GM23248 (cell line): ENCODE measurements at regions not wholly inside any gene's neighbourhood (a gene's known extent, or its start where the extent isn't known, plus 50 kb on each side); places are given as distances from the start of the nearest gene placed in this dataset.

Experiments
- DNase-seq: peaks from one replicate; pipeline ENCODE4 v3.0.0-alpha.2; 2015
- H2AFZ ChIP-seq: fragments of 200-600 bp; sonication (generic); 2 replicates; pipeline ENCODE4 v1.6.1; 2016; ENCODE audit warnings: antibody characterized with exemption
- H3F3A ChIP-seq: fragments of 200-600 bp; sonication (generic); 2 replicates; pipeline ENCODE4 v1.6.1; 2016; ENCODE audit warnings: mild to moderate bottlenecking, antibody characterized with exemption, mixed run types; ENCODE audit not compliant: insufficient read depth
- H3K27ac ChIP-seq: fragments of 200-600 bp; sonication (generic); 2 replicates; pipeline ENCODE4 v1.5.1; 2016; ENCODE audit warnings: mild to moderate bottlenecking
- H3K27me3 ChIP-seq: fragments of 200-600 bp; sonication (generic); replicated peaks from 2 replicates; pipeline ENCODE4 v1.6.1; 2016; ENCODE audit warnings: mild to moderate bottlenecking; ENCODE audit not compliant: insufficient read depth
- H3K36me3 ChIP-seq: fragments of 200-600 bp; sonication (generic); 2 replicates; pipeline ENCODE4 v1.6.1; 2016; ENCODE audit warnings: low read depth, mild to moderate bottlenecking
- H3K4me1 ChIP-seq: fragments of 200-600 bp; sonication (generic); 2 replicates; pipeline ENCODE4 v1.6.1; 2016; ENCODE audit warnings: mild to moderate bottlenecking; ENCODE audit not compliant: insufficient read depth
- H3K4me2 ChIP-seq: fragments of 200-600 bp; sonication (generic); one replicate; pipeline ENCODE4 v1.6.1; 2016; ENCODE audit warnings: mild to moderate bottlenecking; ENCODE audit not compliant: unreplicated experiment
- H3K4me3 ChIP-seq: fragments of 200-600 bp; sonication (generic); 2 replicates; pipeline ENCODE4 v1.5.1; 2016; ENCODE audit warnings: mild to moderate bottlenecking
- H3K79me2 ChIP-seq: fragments of 200-600 bp; sonication (generic); 2 replicates; pipeline ENCODE4 v1.6.1; 2016; ENCODE audit warnings: mild to moderate bottlenecking; ENCODE audit not compliant: insufficient read depth
- H3K9ac ChIP-seq: fragments of 200-600 bp; sonication (generic); 2 replicates; pipeline ENCODE4 v1.6.1; 2016; ENCODE audit warnings: mild to moderate bottlenecking
- H3K9me2 ChIP-seq: fragments of 200-600 bp; sonication (generic); 2 replicates; pipeline ENCODE4 v1.6.1; 2016; ENCODE audit warnings: mixed run types, mild to moderate bottlenecking, moderate library complexity; ENCODE audit not compliant: insufficient read depth
- H3K9me3 ChIP-seq: fragments of 200-600 bp; sonication (generic); one replicate; pipeline ENCODE4 v1.6.1; 2017; ENCODE audit warnings: low read depth
- H4K20me1 ChIP-seq: fragments of 200-600 bp; sonication (generic); 2 replicates; pipeline ENCODE4 v1.6.0; 2016; ENCODE audit not compliant: insufficient read depth
- EZH2 ChIP-seq: fragments of 200-600 bp; sonication (generic); IDR thresholded peaks from 2 replicates; pipeline ENCODE4 v1.6.1; 2018; ENCODE audit warnings: antibody characterized with exemption, mild to moderate bottlenecking; ENCODE audit not compliant: insufficient read depth, poor library complexity, severe bottlenecking
- EZH2phosphoT487 ChIP-seq: fragments of 200-600 bp; sonication (generic); IDR thresholded peaks from 2 replicates; pipeline ENCODE4 v1.6.1; 2018; ENCODE audit warnings: antibody characterized with exemption, moderate library complexity, mild to moderate bottlenecking, low read depth; ENCODE audit not compliant: insufficient read depth
- WGBS, 2 experiments: methylation state at CpG; one replicate each; pipeline ENCODE4 v1.1.6; 2015 to 2017; ENCODE audit warnings: low lambda C conversion rate in 2 of 2, low coverage in 1 of 2; ENCODE audit errors: missing lambda C conversion rate in 2 of 2; 5-methylcytosine and 5-hydroxymethylcytosine counted together
- in situ Hi-C: fragments of 300-500 bp; cut with MboI; formaldehyde crosslinking; loops from 2 replicates; pipeline ENCODE4 v1.15.0; 2020

DNA sequence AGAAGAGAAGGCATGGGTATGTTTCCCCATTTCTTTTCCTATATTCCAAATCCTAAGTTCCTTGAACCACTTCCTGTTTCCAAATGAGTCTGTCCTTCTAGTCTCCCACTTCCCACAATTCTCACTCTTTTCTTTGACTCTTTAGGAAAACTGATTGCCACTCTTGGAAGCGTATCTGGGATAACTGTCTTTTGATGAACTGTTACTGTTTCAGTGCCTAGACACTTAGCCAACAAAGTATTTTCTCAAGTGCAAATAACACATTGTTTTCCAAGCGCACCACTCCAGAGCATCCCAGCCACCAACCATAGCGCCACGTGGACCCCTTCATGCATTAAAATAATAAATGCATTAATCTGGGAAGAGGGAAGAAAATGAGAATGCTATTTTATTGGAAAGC is 342.8 kb downstream of the MTX2 start:
- H3K4me2 ChIP-seq = no peak overlapping the region
- H3K27ac ChIP-seq = no peak overlapping the region
- H3K9me2 ChIP-seq = no peaks in the 10 kb centered on the region
- H4K20me1 ChIP-seq = no peaks in the 10 kb centered on the region
- no peak overlapping the region for H3K4me3 ChIP-seq
- H3K9me3 ChIP-seq = no peaks in the 10 kb centered on the region
- no peak overlapping the region for H3K9ac ChIP-seq
- H3K79me2 ChIP-seq = no peaks in the 10 kb centered on the region
- no peaks in the 10 kb centered on the region for H3K27me3 ChIP-seq
- in situ Hi-C loops = no loop called here
- DNase-seq = no peak
- WGBS, 2 experiments = 72 to 75% methylated on average over 4 of the region's 4 CpGs
- TF ChIP-seq EZH2phosphoT487 = no peak
- no peak for TF ChIP-seq EZH2
- H3K36me3 ChIP-seq = no peaks in the 10 kb centered on the region
- peaks cover 34% of the 10 kb centered on the region for H3K4me1 ChIP-seq
- peaks cover 36% of the 10 kb centered on the region for H3F3A ChIP-seq
- no peak overlapping the region for H2AFZ ChIP-seq

DNA sequence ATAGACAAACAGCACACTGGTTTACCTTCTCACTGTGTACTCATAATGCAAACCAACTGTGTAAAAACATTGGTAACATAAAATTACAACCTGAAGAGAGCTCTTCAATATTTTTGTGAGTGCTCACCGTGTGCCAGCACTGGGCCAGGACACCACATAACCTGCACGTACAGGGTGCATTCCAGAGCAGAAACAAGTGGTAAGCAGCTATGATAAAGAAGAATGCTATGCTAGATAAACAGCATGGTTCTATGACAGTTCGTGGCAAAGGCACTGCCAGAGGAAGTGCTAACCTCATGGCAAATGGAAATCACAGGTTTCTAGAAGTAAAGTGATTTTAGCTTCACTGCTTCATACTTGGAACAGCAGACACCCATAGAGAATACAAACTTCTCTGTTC is 343.5 kb downstream of the MTX2 start:
- no peaks in the 10 kb centered on the region for H3K9me3 ChIP-seq
- in situ Hi-C loops = no loop called here
- H3K4me2 ChIP-seq = peak overlapping the region; percentile 50
- H3K27me3 ChIP-seq = no peaks in the 10 kb centered on the region
- H3K36me3 ChIP-seq = no peaks in the 10 kb centered on the region
- peaks cover 36% of the 10 kb centered on the region for H3F3A ChIP-seq
- peaks cover 34% of the 10 kb centered on the region for H3K4me1 ChIP-seq
- no peaks in the 10 kb centered on the region for H4K20me1 ChIP-seq
- 11 to 15% methylated on average over 3 of the region's 3 CpGs for WGBS, 2 experiments
- H3K4me3 ChIP-seq = peak overlapping the region; percentile 21; the same call in 1 of the 2 replicates
- peak overlapping the region; percentile 44 for H3K27ac ChIP-seq
- DNase-seq = peak; percentile 64
- H3K79me2 ChIP-seq = no peaks in the 10 kb centered on the region
- no peak overlapping the region for H2AFZ ChIP-seq
- TF ChIP-seq EZH2phosphoT487 (no peak), EZH2 (no peak)
- no peaks in the 10 kb centered on the region for H3K9me2 ChIP-seq
- H3K9ac ChIP-seq = no peak overlapping the region

DNA sequence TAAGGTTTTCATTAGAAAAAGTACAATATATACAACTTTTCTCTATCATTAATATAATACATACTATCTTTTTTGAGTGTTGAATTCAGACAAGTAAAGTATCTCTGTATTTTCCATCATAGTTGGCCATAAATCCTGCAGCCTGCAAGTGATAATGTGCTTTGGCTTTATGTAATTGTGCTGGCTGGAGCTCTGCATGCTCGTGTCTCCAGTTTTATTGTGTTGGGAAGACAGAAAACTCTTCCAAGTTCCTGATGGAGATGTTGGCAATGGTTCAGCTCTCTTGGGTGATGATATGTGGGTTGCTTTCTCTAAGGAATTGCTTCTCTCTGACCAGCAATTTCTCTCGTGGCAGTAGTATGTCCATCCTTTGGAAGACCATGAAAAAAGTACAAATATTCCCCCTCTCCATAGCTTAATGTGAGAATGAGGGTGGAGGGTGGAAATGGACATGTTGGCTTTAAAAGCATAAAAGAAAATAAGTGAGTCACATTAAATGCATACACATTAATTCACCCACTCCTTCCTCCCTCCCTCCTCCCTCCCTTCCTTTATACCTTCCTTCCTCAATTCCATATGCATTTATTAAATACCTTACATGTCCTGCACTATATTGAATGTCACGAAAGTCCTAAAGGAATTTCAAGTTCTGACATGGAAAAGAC is 344.2 kb downstream of the MTX2 start:
- TF ChIP-seq EZH2 (no peak), EZH2phosphoT487 (no peak)
- no peaks in the 10 kb centered on the region for H3K9me2 ChIP-seq
- H3K36me3 ChIP-seq = no peaks in the 10 kb centered on the region
- H3K4me3 ChIP-seq = peak overlapping the region; percentile 21
- no peaks in the 10 kb centered on the region for H3K9me3 ChIP-seq
- H3K27ac ChIP-seq = peak overlapping the region; percentile 44
- peaks cover 34% of the 10 kb centered on the region for H3K4me1 ChIP-seq
- H3F3A ChIP-seq = peaks cover 36% of the 10 kb centered on the region
- H2AFZ ChIP-seq = no peak overlapping the region
- DNase-seq = peak; percentile 61
- WGBS, 2 experiments = 2 to 3% methylated on average over 3 of the region's 3 CpGs
- H3K4me2 ChIP-seq = peak overlapping the region; percentile 50
- H3K9ac ChIP-seq = no peak overlapping the region
- H3K79me2 ChIP-seq = no peaks in the 10 kb centered on the region
- H3K27me3 ChIP-seq = no peaks in the 10 kb centered on the region
- in situ Hi-C loops = no loop called here
- H4K20me1 ChIP-seq = no peaks in the 10 kb centered on the region

DNA sequence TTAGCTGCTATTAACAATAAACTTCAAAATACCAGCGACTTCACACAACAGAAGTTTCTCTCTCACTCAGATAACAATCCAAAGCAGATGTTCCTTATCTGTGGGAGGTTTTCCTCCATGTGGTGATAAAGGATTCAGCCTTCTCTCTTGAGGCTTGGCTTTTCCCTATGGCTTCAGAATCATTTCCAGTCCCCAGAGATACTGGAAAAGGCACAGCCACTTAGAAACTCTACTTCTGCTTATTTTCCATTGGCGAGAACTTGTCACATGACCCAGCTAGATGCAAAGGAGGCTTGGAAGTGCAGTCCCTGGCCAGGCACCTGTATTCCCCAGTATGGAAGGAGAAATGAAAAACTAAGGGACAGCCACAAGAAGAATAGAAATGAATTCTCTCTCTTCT is 344.8 kb downstream of the MTX2 start:
- no peak for DNase-seq
- in situ Hi-C loops = no loop called here
- Histone ChIP-seq H3K9me3 (no peaks in the 10 kb centered on the region), H3F3A (peaks cover 36% of the 10 kb centered on the region), H3K79me2 (no peaks in the 10 kb centered on the region), H2AFZ (no peak overlapping the region), H3K9ac (no peak overlapping the region), H4K20me1 (no peaks in the 10 kb centered on the region), H3K27ac (no peak overlapping the region), H3K4me1 (peaks cover 34% of the 10 kb centered on the region), H3K9me2 (no peaks in the 10 kb centered on the region), H3K4me3 (peak overlapping the region; percentile 21; the same call in 1 of the 2 replicates), H3K36me3 (no peaks in the 10 kb centered on the region), H3K4me2 (peak overlapping the region; percentile 50), H3K27me3 (no peaks in the 10 kb centered on the region)
- 33 to 34% methylated on average over 2 of the region's 2 CpGs for WGBS, 2 experiments
- TF ChIP-seq EZH2 (no peak), EZH2phosphoT487 (no peak)

DNA sequence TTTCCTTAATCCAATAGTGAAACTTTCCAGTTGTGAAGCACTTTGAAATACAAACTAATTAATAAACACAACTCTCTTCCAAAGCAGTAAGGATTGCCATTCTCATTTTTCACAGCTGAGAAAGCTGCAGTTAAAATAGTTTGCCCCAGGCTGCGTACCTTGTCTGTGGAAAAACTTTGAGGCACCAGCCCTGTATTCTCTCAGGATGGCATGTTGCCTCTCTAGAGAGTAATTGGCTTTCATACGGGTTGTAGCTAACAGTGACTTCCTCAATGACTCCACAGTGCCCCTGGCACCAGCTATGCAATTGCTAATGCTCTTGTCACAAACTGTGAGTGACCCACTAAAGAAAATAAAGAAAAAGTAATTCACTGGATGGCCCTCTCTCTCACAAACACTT is 345.7 kb downstream of the MTX2 start:
- Histone ChIP-seq H3K9ac (no peak overlapping the region), H2AFZ (no peak overlapping the region), H3K27me3 (no peaks in the 10 kb centered on the region), H3K9me2 (no peaks in the 10 kb centered on the region), H3K4me3 (no peak overlapping the region), H3K4me2 (no peak overlapping the region), H3K27ac (no peak overlapping the region), H3K9me3 (no peaks in the 10 kb centered on the region), H4K20me1 (no peaks in the 10 kb centered on the region), H3K79me2 (no peaks in the 10 kb centered on the region), H3F3A (peaks cover 36% of the 10 kb centered on the region), H3K4me1 (peaks cover 34% of the 10 kb centered on the region), H3K36me3 (no peaks in the 10 kb centered on the region)
- TF ChIP-seq EZH2phosphoT487 = no peak
- TF ChIP-seq EZH2 = no peak
- DNase-seq = no peak
- 54 to 56% methylated on average over 2 of the region's 2 CpGs for WGBS, 2 experiments
- in situ Hi-C loops = no loop called here
